ENCODE measurements at regions not wholly inside any gene's neighbourhood (a gene's known extent, or its start where the extent isn't known, plus 50 kb on each side); places are given as distances from the start of the nearest gene placed in this dataset.
A peak's percentile ranks its signal among the peaks of the same experiment; 100 is the strongest.

GRCh38 chr12:126663304-126664094 lies 1598.3 kb downstream of the AACS start:
- H3K4me1 ChIP-seq (ENCODE audit: insufficient read depth): peaks cover 19% of the 10 kb centered on the region
- H3F3A ChIP-seq (ENCODE audit: insufficient read depth): 0 out of 2 replicates have a peak, but pooled peaks cover 4% of the 10 kb centered on the region
- H3K27ac ChIP-seq: no peak overlapping the region
- no peaks in the 10 kb centered on the region for H3K36me3 ChIP-seq (ENCODE audit: low read depth)
- no peaks in the 10 kb centered on the region for H4K20me1 ChIP-seq (ENCODE audit: insufficient read depth)
- TF ChIP-seq EZH2phosphoT487 (IDR thresholded peaks at IDR 0.05; ENCODE audit: insufficient read depth, low read depth) (no peak), EZH2 (IDR thresholded peaks at IDR 0.05; ENCODE audit: insufficient read depth, poor library complexity, severe bottlenecking) (no peak)
- H3K9ac ChIP-seq: no peak overlapping the region
- in situ Hi-C loops (cut with MboI): no loop called here
- H3K9me2 ChIP-seq (ENCODE audit: insufficient read depth): no peaks in the 10 kb centered on the region
- no peaks in the 10 kb centered on the region for H3K9me3 ChIP-seq (ENCODE audit: low read depth)
- H3K27me3 ChIP-seq (replicated peaks; ENCODE audit: insufficient read depth): no peaks in the 10 kb centered on the region
- H3K4me3 ChIP-seq: no peak overlapping the region
- H3K4me2 ChIP-seq (ENCODE audit: unreplicated experiment): no peak overlapping the region
- peak; percentile 14 for DNase-seq
- no peak overlapping the region for H2AFZ ChIP-seq
- no peaks in the 10 kb centered on the region for H3K79me2 ChIP-seq (ENCODE audit: insufficient read depth)
- 20 to 25% methylated on average over 6 of the region's 6 CpGs for WGBS, 2 experiments (ENCODE audit: low coverage in 1 of 2, low lambda C conversion rate in 2 of 2, missing lambda C conversion rate in 2 of 2)

- Histone ChIP-seq H2AFZ (no peak overlapping the region), H3K36me3 (ENCODE audit: low read depth) (no peaks in the 10 kb centered on the region), H3K27ac (peak overlapping the region; percentile 95), H3K9me2 (ENCODE audit: insufficient read depth) (no peaks in the 10 kb centered on the region), H3F3A (ENCODE audit: insufficient read depth) (peaks cover 7% of the 10 kb centered on the region; the same call in 1 of the 2 replicates), H3K27me3 (replicated peaks; ENCODE audit: insufficient read depth) (no peaks in the 10 kb centered on the region), H3K9me3 (ENCODE audit: low read depth) (no peaks in the 10 kb centered on the region), H3K4me3 (no peak overlapping the region), H3K4me2 (ENCODE audit: unreplicated experiment) (peak overlapping the region; percentile 2), H3K9ac (no peak overlapping the region), H3K79me2 (ENCODE audit: insufficient read depth) (no peaks in the 10 kb centered on the region), H3K4me1 (ENCODE audit: insufficient read depth) (peaks cover 31% of the 10 kb centered on the region), H4K20me1 (ENCODE audit: insufficient read depth) (no peaks in the 10 kb centered on the region)
- 10 to 12% methylated on average over 4 of the region's 4 CpGs for WGBS, 2 experiments (ENCODE audit: low coverage in 1 of 2, low lambda C conversion rate in 2 of 2, missing lambda C conversion rate in 2 of 2)
- peak; percentile 78 for DNase-seq
- TF ChIP-seq EZH2 (IDR thresholded peaks at IDR 0.05; ENCODE audit: insufficient read depth, poor library complexity, severe bottlenecking) (no peak), EZH2phosphoT487 (IDR thresholded peaks at IDR 0.05; ENCODE audit: insufficient read depth, low read depth) (no peak)
- in situ Hi-C loops (cut with MboI): no loop called here
Observed at GRCh38 chr12:126667339-126667738, 1599.6 kb upstream of the TMEM132C start.

GRCh38 chr12:126668538-126668937 lies 1598.4 kb upstream of the TMEM132C start:
- no peaks in the 10 kb centered on the region for H3K9me2 ChIP-seq (ENCODE audit: insufficient read depth)
- 14 to 15% methylated on average over 1 of the region's 1 CpG for WGBS, 2 experiments (ENCODE audit: low coverage in 1 of 2, low lambda C conversion rate in 2 of 2, missing lambda C conversion rate in 2 of 2)
- in situ Hi-C loops (cut with MboI): no loop called here
- no peak overlapping the region for H2AFZ ChIP-seq
- DNase-seq: peak; percentile 83
- H3K9ac ChIP-seq: peak overlapping the region; percentile 62
- H3K4me2 ChIP-seq (ENCODE audit: unreplicated experiment): peak overlapping the region; percentile 48
- no peaks in the 10 kb centered on the region for H4K20me1 ChIP-seq (ENCODE audit: insufficient read depth)
- H3K36me3 ChIP-seq (ENCODE audit: low read depth): no peaks in the 10 kb centered on the region
- H3F3A ChIP-seq (ENCODE audit: insufficient read depth): peaks cover 7% of the 10 kb centered on the region; the same call in 1 of the 2 replicates
- no peaks in the 10 kb centered on the region for H3K27me3 ChIP-seq (replicated peaks; ENCODE audit: insufficient read depth)
- peak overlapping the region; percentile 31; the same call in 1 of the 2 replicates for H3K4me3 ChIP-seq
- peaks cover 31% of the 10 kb centered on the region for H3K4me1 ChIP-seq (ENCODE audit: insufficient read depth)
- H3K9me3 ChIP-seq (ENCODE audit: low read depth): no peaks in the 10 kb centered on the region
- H3K79me2 ChIP-seq (ENCODE audit: insufficient read depth): no peaks in the 10 kb centered on the region
- peak overlapping the region; percentile 95 for H3K27ac ChIP-seq
- TF ChIP-seq EZH2phosphoT487 (IDR thresholded peaks at IDR 0.05; ENCODE audit: insufficient read depth, low read depth): 0 out of 2 replicates have a peak, but pooled peaks have one; percentile 25
- no peak for TF ChIP-seq EZH2 (IDR thresholded peaks at IDR 0.05; ENCODE audit: insufficient read depth, poor library complexity, severe bottlenecking)

DNA sequence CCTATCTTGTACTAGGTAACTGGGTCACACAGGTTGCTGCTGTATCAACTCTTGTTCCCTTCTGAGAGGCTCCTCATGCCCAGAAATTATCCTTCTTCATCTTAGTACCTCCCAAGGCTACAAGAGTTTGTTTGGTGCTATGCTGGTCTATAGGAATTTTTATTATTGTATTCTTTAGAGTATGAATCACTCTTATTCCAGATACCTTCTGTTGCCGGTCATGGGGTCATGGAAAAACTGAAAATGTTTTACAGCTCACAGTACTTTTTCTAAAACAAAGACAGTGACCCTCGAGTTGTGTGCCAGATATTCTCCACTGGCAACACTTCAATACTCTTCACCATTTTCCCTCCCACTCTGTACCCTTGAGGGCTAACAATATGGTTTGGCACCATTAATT lies 1598.0 kb upstream of the TMEM132C start:
- 0 out of 2 replicates have a peak overlapping the region, but pooled peaks have one; percentile 31 for H3K4me3 ChIP-seq
- no peaks in the 10 kb centered on the region for H3K36me3 ChIP-seq (ENCODE audit: low read depth)
- H2AFZ ChIP-seq: no peak overlapping the region
- no peaks in the 10 kb centered on the region for H3K9me2 ChIP-seq (ENCODE audit: insufficient read depth)
- no peak for TF ChIP-seq EZH2phosphoT487 (IDR thresholded peaks at IDR 0.05; ENCODE audit: insufficient read depth, low read depth)
- no peak for TF ChIP-seq EZH2 (IDR thresholded peaks at IDR 0.05; ENCODE audit: insufficient read depth, poor library complexity, severe bottlenecking)
- no peaks in the 10 kb centered on the region for H3K79me2 ChIP-seq (ENCODE audit: insufficient read depth)
- 21 to 23% methylated on average over 2 of the region's 2 CpGs for WGBS, 2 experiments (ENCODE audit: low coverage in 1 of 2, low lambda C conversion rate in 2 of 2, missing lambda C conversion rate in 2 of 2)
- H3K4me2 ChIP-seq (ENCODE audit: unreplicated experiment): peak overlapping the region; percentile 48
- H3K27ac ChIP-seq: peak overlapping the region; percentile 95
- peak; percentile 63 for DNase-seq
- peaks cover 7% of the 10 kb centered on the region; the same call in 1 of the 2 replicates for H3F3A ChIP-seq (ENCODE audit: insufficient read depth)
- no peaks in the 10 kb centered on the region for H3K9me3 ChIP-seq (ENCODE audit: low read depth)
- H4K20me1 ChIP-seq (ENCODE audit: insufficient read depth): no peaks in the 10 kb centered on the region
- peak overlapping the region; percentile 62 for H3K9ac ChIP-seq
- peaks cover 31% of the 10 kb centered on the region for H3K4me1 ChIP-seq (ENCODE audit: insufficient read depth)
- H3K27me3 ChIP-seq (replicated peaks; ENCODE audit: insufficient read depth): no peaks in the 10 kb centered on the region
- in situ Hi-C loops (cut with MboI): no loop called here

All from GM23248 (cell line).